Thyroid gland (tissue), 4 donors: ENCODE measurements at regions not wholly inside any gene's neighbourhood (a gene's known extent, or its start where the extent isn't known, plus 50 kb on each side); places are given as distances from the start of the nearest gene placed in this dataset.

Source experiments
- CTCF ChIP-seq, 6 experiments: fragments of 200-600 bp in 3 of 6; fragments of 450-650 bp in 3 of 6; sonication (generic) in 3 of 6; IDR thresholded peaks; one replicate each; pipeline ENCODE4 v1.5.1; 2016 to 2019; ENCODE audit warnings: antibody characterized with exemption in 6 of 6, mild to moderate bottlenecking in 2 of 6, inconsistent platforms in 1 of 6, moderate library complexity in 1 of 6
- POLR2A ChIP-seq, 2 donors: fragments of 450-650 bp; IDR thresholded peaks; one replicate each; pipeline ENCODE4 v1.6.1; 2017; ENCODE audit warnings: antibody characterized with exemption in 2 of 2, mild to moderate bottlenecking in 2 of 2, moderate library complexity in 1 of 2

- TF ChIP-seq CTCF (IDR thresholded peaks at IDR 0.05) (no peak), POLR2A (IDR thresholded peaks at IDR 0.05) (no peak)
Observed at GRCh38 chr11:91691872-91692271, 532.7 kb upstream of the FAT3 start.
